ENCODE measurements at regions not wholly inside any gene's neighbourhood (a gene's known extent, or its start where the extent isn't known, plus 50 kb on each side); places are given as distances from the start of the nearest gene placed in this dataset.

- no peak for TF ChIP-seq SUZ12 (IDR thresholded peaks at IDR 0.05; ENCODE audit: extremely low read depth, insufficient read depth, insufficient read length)
- no peak for TF ChIP-seq YY1 (IDR thresholded peaks at IDR 0.05; ENCODE audit: insufficient read depth, insufficient read length)
- TF ChIP-seq ZNF274 (IDR thresholded peaks at IDR 0.05; ENCODE audit: low read depth, low read length) = no peak
These were observed 317.8 kb downstream of the TMEM121 start for GRCh38 chr14:105844047-105844630.

All from NT2/D1 (cell line).